Loucy (cell line): ENCODE measurements at regions not wholly inside any gene's neighbourhood (a gene's known extent, or its start where the extent isn't known, plus 50 kb on each side); places are given as distances from the start of the nearest gene placed in this dataset.

Source experiments
- EZH2phosphoT487 ChIP-seq: fragments of 200-600 bp; IDR thresholded peaks from 2 replicates; pipeline ENCODE4 v1.6.1; 2018; ENCODE audit warnings: antibody characterized with exemption, mild to moderate bottlenecking, moderate library complexity, borderline replicate concordance
- TF ChIP-seq, protein P1 (sequence below): fragments of 200-600 bp; sonication (generic); conservative IDR thresholded peaks from 2 replicates; pipeline ENCODE4 v1.5.1; 2014; ENCODE audit warnings: mild to moderate bottlenecking, antibody characterized with exemption, low read length

DNA sequence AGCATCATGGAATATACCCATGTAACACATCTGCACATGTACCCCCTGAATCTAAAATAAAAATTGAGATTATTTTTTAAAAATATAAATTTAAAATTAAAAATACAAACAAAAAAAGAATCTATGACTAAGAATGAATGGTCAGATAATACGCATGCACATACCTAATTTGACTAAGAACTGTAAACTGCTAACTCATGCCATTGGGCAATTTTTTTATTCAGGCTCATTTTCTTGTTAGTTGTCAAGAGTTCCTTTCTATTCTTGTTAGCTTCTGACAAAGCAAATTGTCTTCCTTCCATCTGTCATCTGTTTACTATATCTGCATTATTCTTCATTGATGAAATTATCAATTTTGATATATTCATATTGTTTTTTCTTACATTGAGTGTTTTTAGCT is 69.5 kb upstream of the HAND1 start:
- TF ChIP-seq, protein P1, sequence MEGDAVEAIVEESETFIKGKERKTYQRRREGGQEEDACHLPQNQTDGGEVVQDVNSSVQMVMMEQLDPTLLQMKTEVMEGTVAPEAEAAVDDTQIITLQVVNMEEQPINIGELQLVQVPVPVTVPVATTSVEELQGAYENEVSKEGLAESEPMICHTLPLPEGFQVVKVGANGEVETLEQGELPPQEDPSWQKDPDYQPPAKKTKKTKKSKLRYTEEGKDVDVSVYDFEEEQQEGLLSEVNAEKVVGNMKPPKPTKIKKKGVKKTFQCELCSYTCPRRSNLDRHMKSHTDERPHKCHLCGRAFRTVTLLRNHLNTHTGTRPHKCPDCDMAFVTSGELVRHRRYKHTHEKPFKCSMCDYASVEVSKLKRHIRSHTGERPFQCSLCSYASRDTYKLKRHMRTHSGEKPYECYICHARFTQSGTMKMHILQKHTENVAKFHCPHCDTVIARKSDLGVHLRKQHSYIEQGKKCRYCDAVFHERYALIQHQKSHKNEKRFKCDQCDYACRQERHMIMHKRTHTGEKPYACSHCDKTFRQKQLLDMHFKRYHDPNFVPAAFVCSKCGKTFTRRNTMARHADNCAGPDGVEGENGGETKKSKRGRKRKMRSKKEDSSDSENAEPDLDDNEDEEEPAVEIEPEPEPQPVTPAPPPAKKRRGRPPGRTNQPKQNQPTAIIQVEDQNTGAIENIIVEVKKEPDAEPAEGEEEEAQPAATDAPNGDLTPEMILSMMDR = no peak
- TF ChIP-seq EZH2phosphoT487 = no peak
